ENCODE measurements at regions not wholly inside any gene's neighbourhood (a gene's known extent, or its start where the extent isn't known, plus 50 kb on each side); places are given as distances from the start of the nearest gene placed in this dataset.

DNA sequence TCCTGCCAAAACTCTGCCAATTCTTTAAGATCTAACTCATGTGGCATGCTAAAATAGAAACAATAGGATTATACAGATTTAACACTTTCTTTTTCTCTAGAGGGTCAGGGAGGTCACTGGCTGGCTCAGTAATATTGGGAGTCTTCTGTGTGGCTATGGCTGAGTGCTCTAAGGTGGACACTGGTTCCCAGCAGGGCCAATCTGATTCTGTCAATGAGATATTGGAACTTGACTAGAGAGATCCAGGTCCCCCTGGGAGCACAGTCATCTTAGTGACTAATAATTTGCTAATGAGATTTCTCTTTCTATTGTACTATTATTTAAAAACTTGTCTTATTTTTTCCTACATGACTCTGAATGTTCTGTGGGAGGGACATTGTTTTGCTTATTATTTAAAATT lies 69.1 kb upstream of the ZP4 start:
- in situ Hi-C loops (cut with MboI; ENCODE audit: low sequenced_read_pairs, unreplicated experiment) = no loop called here
- TF ChIP-seq, protein P1, sequence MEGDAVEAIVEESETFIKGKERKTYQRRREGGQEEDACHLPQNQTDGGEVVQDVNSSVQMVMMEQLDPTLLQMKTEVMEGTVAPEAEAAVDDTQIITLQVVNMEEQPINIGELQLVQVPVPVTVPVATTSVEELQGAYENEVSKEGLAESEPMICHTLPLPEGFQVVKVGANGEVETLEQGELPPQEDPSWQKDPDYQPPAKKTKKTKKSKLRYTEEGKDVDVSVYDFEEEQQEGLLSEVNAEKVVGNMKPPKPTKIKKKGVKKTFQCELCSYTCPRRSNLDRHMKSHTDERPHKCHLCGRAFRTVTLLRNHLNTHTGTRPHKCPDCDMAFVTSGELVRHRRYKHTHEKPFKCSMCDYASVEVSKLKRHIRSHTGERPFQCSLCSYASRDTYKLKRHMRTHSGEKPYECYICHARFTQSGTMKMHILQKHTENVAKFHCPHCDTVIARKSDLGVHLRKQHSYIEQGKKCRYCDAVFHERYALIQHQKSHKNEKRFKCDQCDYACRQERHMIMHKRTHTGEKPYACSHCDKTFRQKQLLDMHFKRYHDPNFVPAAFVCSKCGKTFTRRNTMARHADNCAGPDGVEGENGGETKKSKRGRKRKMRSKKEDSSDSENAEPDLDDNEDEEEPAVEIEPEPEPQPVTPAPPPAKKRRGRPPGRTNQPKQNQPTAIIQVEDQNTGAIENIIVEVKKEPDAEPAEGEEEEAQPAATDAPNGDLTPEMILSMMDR (IDR thresholded peaks at IDR 0.05; ENCODE audit: borderline replicate concordance, control extremely low read depth, extremely low read depth, insufficient read depth, missing control alignments) = no peak
- no peak for DNase-seq (ENCODE audit: low spot score)

DNA sequence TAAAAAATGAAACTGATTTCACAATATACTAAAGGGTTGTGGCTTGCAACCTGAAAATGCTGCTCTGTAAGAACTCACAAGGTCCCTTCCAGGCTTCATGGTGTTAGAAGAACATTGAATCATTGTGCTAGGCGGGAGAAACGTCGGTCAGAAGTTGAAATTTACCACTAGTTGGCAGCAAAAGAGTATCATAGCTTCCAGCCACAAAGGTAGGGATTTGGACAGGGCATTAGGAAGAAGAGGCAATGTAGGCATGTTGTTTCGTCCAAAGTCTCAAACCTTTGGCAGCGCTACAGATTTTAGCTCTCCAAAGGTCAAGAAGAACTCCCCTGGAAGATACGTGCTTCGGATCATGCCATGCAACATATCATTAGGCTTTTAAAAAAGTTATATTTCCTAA lies 62.5 kb upstream of the ZP4 start:
- DNase-seq (ENCODE audit: low spot score) = no peak
- TF ChIP-seq, protein P1 (IDR thresholded peaks at IDR 0.05; ENCODE audit: borderline replicate concordance, control extremely low read depth, extremely low read depth, insufficient read depth, missing control alignments) = no peak
- in situ Hi-C loops (cut with MboI; ENCODE audit: low sequenced_read_pairs, unreplicated experiment) = no loop called here

Measured in GM13976 (cell line).